Right hindlimb (tissue), 1 donor: ENCODE measurements at regions not wholly inside any gene's neighbourhood (a gene's known extent, or its start where the extent isn't known, plus 50 kb on each side); places are given as distances from the start of the nearest gene placed in this dataset.
"Not testable (repeated sequence)": the region's sequence is repeated elsewhere in the genome, so short reads cannot be mapped to it uniquely, and the experiment has no call there.

Experiments used
- DNase-seq: peaks from one replicate; pipeline ENCODE4 v3.0.0-alpha.2; 2018

- no peak for DNase-seq
Observed at GRCh38 chr16:17784073-17784472, 313.3 kb upstream of the XYLT1 start.

- no peak for DNase-seq
Observed at GRCh38 chr16:17780181-17780580, 309.4 kb upstream of the XYLT1 start.

- DNase-seq, result no peak
Observed at GRCh38 chr16:17777408-17777863, 306.7 kb upstream of the XYLT1 start.

GRCh38 chr16:17776888-17777287, 306.1 kb upstream of the XYLT1 start:
- no peak for DNase-seq

GRCh38 chr16:17776465-17776864, 305.7 kb upstream of the XYLT1 start:
- no peak for DNase-seq

- no peak for DNase-seq
Observed at GRCh38 chr16:17775061-17775460, 304.3 kb upstream of the XYLT1 start.

GRCh38 chr16:17773698-17774101, 302.9 kb upstream of the XYLT1 start:
- no peak for DNase-seq

GRCh38 chr16:17770104-17770503, 299.3 kb upstream of the XYLT1 start:
- DNase-seq, result no peak

DNA sequence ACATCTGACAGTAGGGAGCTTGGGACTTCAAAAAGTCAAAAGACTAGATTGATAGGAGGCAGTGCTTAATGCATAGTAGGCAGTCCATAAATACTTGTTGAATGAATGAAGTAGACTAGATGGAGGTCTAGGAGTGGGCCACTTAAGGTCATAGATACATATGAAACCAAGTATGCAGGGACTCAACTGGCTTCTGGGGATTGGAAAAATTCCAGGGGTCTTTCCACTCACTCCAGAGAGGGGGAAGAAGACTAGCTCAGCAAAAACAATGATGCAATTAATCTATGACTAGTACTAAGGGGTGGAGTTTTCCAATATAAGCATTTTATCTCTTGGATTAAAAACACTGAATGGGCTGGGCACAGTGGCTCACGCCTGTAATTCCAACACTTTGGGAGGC, 298.3 kb upstream of the XYLT1 start:
- no peak for DNase-seq

GRCh38 chr16:17768257-17768656, 297.5 kb upstream of the XYLT1 start:
- DNase-seq, result no peak

- no peak for DNase-seq
Observed at GRCh38 chr16:17766012-17766411, 295.3 kb upstream of the XYLT1 start.

DNA sequence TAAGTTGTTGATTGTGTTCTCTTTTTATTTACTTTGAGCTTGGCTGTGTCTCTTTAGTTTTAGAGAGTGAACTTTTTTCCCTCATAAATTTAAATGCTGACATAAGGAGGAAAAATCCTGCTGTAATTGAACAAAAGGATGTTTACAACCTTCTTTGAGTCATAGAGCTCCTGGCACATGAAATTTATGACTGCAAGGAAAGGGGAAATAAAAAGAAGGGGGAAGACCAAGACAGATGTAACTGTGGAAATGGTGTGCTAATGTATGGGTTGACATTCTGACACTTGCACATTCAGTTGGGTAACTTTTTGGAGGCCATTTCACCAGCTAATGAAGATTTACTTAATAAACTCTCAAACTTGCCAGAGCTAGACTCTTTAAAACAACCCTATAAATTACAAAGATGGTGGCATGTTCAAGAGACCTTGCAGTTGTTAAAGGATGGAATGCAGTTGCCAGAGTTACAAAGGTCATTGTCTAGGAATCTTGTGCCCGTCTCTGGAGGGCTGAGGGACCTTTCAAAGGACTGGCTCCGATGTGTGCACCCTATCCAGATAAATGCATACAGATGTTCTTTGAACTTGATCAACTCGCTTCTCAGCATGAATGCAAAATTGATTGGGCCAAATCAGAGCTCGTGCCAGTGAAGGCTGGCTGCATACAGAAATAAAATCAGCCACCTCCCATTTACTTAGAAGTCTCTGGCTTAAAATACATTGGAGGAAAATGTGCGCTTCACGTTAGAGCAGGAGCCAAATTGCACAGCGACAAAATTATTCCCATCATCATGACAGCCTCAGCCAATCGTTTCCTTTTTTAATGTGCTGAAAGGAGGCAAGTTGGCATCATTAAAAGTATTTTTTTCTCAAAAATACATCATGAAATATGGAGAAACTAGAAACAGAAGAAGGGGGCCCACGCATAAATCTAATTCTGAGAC, 289.0 kb upstream of the XYLT1 start:
- DNase-seq, result no peak

GRCh38 chr16:17757808-17758207, 287.0 kb upstream of the XYLT1 start:
- no peak for DNase-seq

- no peak for DNase-seq
Observed at GRCh38 chr16:17755158-17755557, 284.4 kb upstream of the XYLT1 start.

GRCh38 chr16:17753434-17753833, 282.7 kb upstream of the XYLT1 start:
- DNase-seq, result no peak

DNA sequence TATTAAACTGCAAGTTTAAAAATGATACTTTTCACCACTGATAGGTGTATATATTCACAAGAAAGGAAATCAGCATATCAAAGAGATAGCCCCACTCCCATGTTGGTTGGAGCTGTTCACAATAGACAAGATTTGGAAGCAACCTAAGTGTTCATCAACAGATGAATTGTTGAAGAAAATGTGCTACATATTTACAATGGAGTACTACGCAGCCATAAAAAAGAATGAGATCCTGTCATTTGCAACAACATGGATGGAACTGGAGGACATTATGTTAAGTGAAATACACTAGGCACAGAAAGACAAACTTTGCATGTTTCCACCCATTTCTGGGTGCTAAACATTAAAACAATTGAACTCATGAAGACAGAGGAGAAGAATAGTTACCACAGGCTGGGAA, 278.9 kb upstream of the XYLT1 start:
- DNase-seq, result no peak

GRCh38 chr16:17748044-17748719, 277.4 kb upstream of the XYLT1 start:
- no peak for DNase-seq

- no peak for DNase-seq
Observed at GRCh38 chr16:17747081-17747756, 276.5 kb upstream of the XYLT1 start.

- no peak for DNase-seq
Observed at GRCh38 chr16:17744921-17745572, 274.3 kb upstream of the XYLT1 start.

GRCh38 chr16:17743578-17743977, 272.8 kb upstream of the XYLT1 start:
- DNase-seq, result no peak

DNA sequence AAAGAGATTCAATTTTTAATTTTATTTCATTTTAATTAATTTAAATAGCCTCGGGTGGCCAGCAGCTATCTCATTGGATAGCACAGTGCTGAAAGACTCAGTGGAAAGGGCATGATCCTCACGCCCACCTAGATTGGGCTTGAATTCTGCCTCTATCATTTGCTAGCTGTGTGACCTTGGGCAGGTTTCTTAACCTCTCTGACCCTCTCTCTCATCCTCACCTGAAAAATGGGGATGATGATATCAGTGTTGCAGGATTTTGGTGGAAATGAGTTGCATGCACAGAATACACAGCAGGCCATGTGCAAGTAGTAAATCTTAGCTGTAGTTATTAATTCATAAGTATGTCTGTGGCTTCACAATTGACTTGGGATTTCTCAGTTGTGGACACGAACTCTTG, 272.4 kb upstream of the XYLT1 start:
- no peak for DNase-seq

DNA sequence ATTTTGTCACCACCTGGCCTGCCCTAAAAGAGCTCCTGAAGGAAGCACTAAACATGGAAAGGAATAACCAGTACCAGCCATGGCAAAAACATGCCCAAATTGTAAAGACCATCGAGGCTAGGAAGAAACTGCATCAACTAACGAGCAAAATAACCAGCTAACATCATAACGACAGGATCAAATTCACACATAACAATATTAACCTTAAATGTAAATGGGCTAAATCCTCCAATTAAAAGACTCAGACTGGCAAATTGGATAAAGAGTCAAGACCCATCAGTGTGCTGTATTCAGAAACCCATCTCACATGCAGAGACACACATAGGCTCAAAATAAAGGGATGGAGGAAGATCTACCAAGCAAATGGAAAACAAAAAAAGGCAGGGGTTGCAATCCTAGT, 264.3 kb upstream of the XYLT1 start:
- DNase-seq, result not testable (repeated sequence)

DNA sequence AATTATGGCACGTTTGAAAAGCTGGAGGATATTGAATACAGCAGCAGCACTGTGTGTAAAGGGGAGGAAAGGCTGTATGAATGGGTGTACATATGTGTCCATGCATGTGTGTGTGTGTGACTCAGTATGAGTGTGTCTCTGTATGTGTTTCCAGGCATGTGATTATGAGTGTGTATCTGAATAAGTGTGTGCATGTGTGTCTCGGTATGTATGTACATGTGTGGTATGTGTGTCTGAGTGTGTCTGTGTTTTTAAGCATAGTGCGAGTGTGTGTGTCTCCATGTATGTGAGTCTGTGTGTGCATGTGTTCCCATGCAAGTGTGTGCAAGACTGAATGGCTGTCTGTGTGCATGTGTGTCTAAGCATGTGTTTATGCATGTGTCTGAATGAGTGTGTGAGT, 259.1 kb upstream of the XYLT1 start:
- no peak for DNase-seq
